C4-2B (cell line): ENCODE measurements at regions not wholly inside any gene's neighbourhood (a gene's known extent, or its start where the extent isn't known, plus 50 kb on each side); places are given as distances from the start of the nearest gene placed in this dataset.

ENCODE experiments used
- H3K27ac ChIP-seq: fragments of 450-650 bp; 2 replicates; pipeline ENCODE4 v1.5.1; 2017
- CTCF ChIP-seq: fragments of 450-650 bp; conservative IDR thresholded peaks from 2 replicates; pipeline ENCODE4 v1.5.1; 2017; ENCODE audit warnings: mild to moderate bottlenecking
- ZFX ChIP-seq: fragments of 450-650 bp; IDR thresholded peaks from 2 replicates; pipeline ENCODE4 v1.6.1; 2017

- no peak for TF ChIP-seq ZFX
- no peak for TF ChIP-seq CTCF
- H3K27ac ChIP-seq, result no peak overlapping the region
Measured at GRCh38 chr4:18630218-18631110, 608.9 kb upstream of the LCORL start.

DNA sequence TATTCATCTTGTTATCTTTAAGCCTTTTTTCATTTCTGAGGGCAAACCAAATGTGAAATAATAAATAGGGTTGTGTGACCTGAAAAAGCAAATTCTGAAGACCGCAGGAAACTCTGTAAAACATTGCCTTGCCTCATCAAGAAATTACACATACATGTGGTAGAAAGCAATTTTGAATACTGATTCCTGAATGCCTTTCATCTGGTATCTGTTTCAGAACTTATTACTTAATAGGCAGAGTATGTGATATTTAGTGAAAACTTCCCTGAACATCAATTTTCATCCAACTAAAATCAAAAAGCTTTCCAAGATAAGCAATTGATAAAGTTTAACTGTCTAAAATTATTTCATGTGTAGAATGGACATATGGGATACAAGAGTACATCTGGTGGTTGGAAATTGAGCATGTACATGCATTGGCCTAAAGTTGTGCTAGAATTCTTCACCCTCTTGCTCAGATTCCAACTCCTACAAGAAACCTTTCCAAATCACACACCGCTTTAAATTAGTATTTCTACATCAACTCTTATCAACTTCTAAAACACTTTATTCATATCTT lies 606.0 kb upstream of the LCORL start:
- H3K27ac ChIP-seq, result no peak overlapping the region
- no peak for TF ChIP-seq ZFX
- no peak for TF ChIP-seq CTCF

- H3K27ac ChIP-seq, result no peak overlapping the region
- TF ChIP-seq CTCF, result no peak
- no peak for TF ChIP-seq ZFX
Measured at GRCh38 chr4:18626996-18627395, 605.4 kb upstream of the LCORL start.

- TF ChIP-seq ZFX (no peak), CTCF (no peak)
- H3K27ac ChIP-seq, result no peak overlapping the region
Measured at GRCh38 chr4:18626366-18626765, 604.8 kb upstream of the LCORL start.

DNA sequence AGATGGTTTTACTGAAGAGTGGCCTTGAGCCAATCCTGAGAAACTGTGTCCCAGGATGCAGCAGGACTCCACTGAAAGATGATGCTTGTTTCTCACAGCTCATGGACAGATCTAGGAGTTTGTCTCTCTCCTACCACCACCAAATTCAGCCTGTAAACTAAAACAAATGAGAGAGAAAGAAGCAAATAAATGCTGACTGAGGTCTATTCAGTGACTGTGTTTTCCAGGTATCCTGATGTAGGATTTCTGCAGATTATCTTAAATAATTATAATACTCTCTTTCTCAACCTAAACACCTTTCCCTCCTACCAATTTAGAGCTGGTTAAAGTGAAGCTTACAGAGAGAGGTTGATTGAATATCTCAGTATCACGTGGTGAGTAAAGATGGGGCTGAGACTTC lies 599.6 kb upstream of the LCORL start:
- TF ChIP-seq ZFX (no peak), CTCF (no peak)
- no peak overlapping the region for H3K27ac ChIP-seq

GRCh38 chr4:18616720-18617119 lies 595.2 kb upstream of the LCORL start:
- H3K27ac ChIP-seq, result no peak overlapping the region
- TF ChIP-seq ZFX, result no peak
- TF ChIP-seq CTCF, result no peak

DNA sequence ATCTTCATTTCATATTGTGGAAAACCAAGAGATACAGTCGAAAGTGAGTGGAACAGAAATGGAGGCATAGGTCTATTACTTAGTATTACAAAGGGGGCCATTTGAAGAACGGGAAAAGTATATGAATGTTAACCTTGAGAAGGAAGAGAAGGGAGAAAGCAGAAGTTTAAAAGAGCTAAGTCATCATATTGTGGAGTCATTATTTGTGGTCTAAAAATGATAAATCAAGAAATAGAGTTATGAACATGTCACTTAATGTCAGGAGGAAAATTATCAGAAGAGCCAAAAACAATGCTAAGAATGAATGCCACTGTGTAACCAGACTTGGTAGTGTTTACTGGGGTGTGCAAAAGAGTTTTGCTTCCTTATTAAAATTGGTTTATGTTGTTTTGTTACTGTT lies 589.5 kb upstream of the LCORL start:
- H3K27ac ChIP-seq, result no peak overlapping the region
- TF ChIP-seq CTCF (no peak), ZFX (no peak)
